B cell (primary cell): ENCODE measurements at regions not wholly inside any gene's neighbourhood (a gene's known extent, or its start where the extent isn't known, plus 50 kb on each side); places are given as distances from the start of the nearest gene placed in this dataset.

Experiments used
- ATAC-seq: fragments of 200-7000 bp; cut with Tn5 transposase; one replicate; pipeline ENCODE4 v1.10.0; 2021; ENCODE audit warnings: low read depth, mild to moderate bottlenecking, moderate number of reproducible peaks, moderate library complexity
- CTCF ChIA-PET: fragments of 350-600 bp; sonication (Branson Sonifier 250); formaldehyde crosslinking; loops from one replicate; lab custom pipeline; 2021; ENCODE audit warnings: antibody characterized with exemption, inconsistent platforms; lab: Charles Lee
- POLR2A ChIA-PET: fragments of 350-600 bp; sonication (Branson Sonifier 250); formaldehyde crosslinking; loops from one replicate; lab custom pipeline; 2021; ENCODE audit warnings: antibody characterized with exemption; lab: Charles Lee
- DNase-seq: peaks from one replicate; pipeline ENCODE4 v3.0.0; 2013
- H2AFZ ChIP-seq: 2 replicates; pipeline ENCODE4 v1.6.1; 2012; ENCODE audit warnings: mild to moderate bottlenecking, low read depth, low read length; ENCODE audit not compliant: insufficient read depth, poor library complexity, severe bottlenecking
- H3K27ac ChIP-seq, 2 donors: 1 replicate in 1 of 2; 2 replicates in 1 of 2; pipeline ENCODE4 v1.5.1; 2012 to 2013; ENCODE audit warnings: low read length in 2 of 2, mild to moderate bottlenecking in 2 of 2, moderate library complexity in 1 of 2
- H3K27me3 ChIP-seq, 4 experiments: fragments of 200-600 bp in 1 of 4; sonication (generic) in 1 of 4; replicated peaks in 1 of 4; 1 replicate in 2 of 4; 2 replicates in 2 of 4; pipeline versions ENCODE4 v1.6.1 to v1.7.0; 2013 to 2016; ENCODE audit warnings: low read length in 3 of 4, mild to moderate bottlenecking in 2 of 4, mixed read lengths in 1 of 4, moderate library complexity in 1 of 4; ENCODE audit not compliant: insufficient read depth in 4 of 4, control insufficient read depth in 3 of 4; ENCODE audit errors: control extremely low read depth in 1 of 4
- H3K36me3 ChIP-seq, 2 experiments: replicated peaks in 1 of 2; 1 replicate in 1 of 2; 2 replicates in 1 of 2; pipeline versions ENCODE4 v1.6.1 to v1.7.1; 2013; ENCODE audit warnings: low read length in 1 of 2; ENCODE audit not compliant: insufficient read depth in 2 of 2, control insufficient read depth in 1 of 2; ENCODE audit errors: control extremely low read depth in 1 of 2, extremely low read depth in 1 of 2
- H3K4me1 ChIP-seq, 2 donors: fragments of 200-600 bp in 1 of 2; sonication (generic) in 1 of 2; 1 replicate in 1 of 2; 2 replicates in 1 of 2; pipeline versions ENCODE4 v1.5.1 to v1.6.1; 2013 to 2017; ENCODE audit warnings: low read length in 2 of 2; ENCODE audit not compliant: control insufficient read depth in 2 of 2, insufficient read depth in 2 of 2
- H3K4me2 ChIP-seq: replicated peaks from 2 replicates; pipeline ENCODE3; 2012; ENCODE audit warnings: mild to moderate bottlenecking, low read depth, low read length; ENCODE audit not compliant: poor library complexity, severe bottlenecking
- H3K4me3 ChIP-seq, 5 experiments: fragments of 200-600 bp in 1 of 5; sonication (generic) in 1 of 5; 1 replicate in 3 of 5; 2 replicates in 2 of 5; pipeline versions ENCODE4 v1.5.1 to v1.7.0; 2011 to 2016; ENCODE audit warnings: low read length in 4 of 5, mild to moderate bottlenecking in 4 of 5, low read depth in 2 of 5, control low read depth in 1 of 5, moderate library complexity in 1 of 5; ENCODE audit not compliant: insufficient read depth in 1 of 5; ENCODE audit errors: control extremely low read depth in 1 of 5, extremely low read depth in 1 of 5
- H3K79me2 ChIP-seq: fragments of 200-600 bp; sonication (generic); one replicate; pipeline ENCODE4 v1.6.0; 2016; ENCODE audit warnings: low read length; ENCODE audit not compliant: control insufficient read depth, insufficient read depth
- H3K9ac ChIP-seq: fragments of 200-600 bp; sonication (generic); 2 replicates; pipeline ENCODE4 v1.6.1; 2017; ENCODE audit warnings: mild to moderate bottlenecking, low read length, moderate library complexity
- H3K9me3 ChIP-seq, 3 donors: one replicate each; pipeline versions ENCODE4 v1.6.1 to v1.7.1; 2013; ENCODE audit warnings: low read length in 2 of 3; ENCODE audit not compliant: control insufficient read depth in 2 of 3, insufficient read depth in 1 of 3; ENCODE audit errors: control extremely low read depth in 1 of 3
- H4K20me1 ChIP-seq: 2 replicates; pipeline ENCODE4 v1.6.0; 2012; ENCODE audit warnings: mild to moderate bottlenecking, low read length; ENCODE audit not compliant: insufficient read depth, control insufficient read depth, poor library complexity, severe bottlenecking
- H3K27ac Mint-ChIP-seq: one replicate; pipeline ENCODE4 v1.8.0; 2021; ENCODE audit warnings: mixed read lengths
- H3K27me3 Mint-ChIP-seq: one replicate; pipeline ENCODE4 v1.8.0; 2021; ENCODE audit warnings: mixed read lengths
- H3K4me1 Mint-ChIP-seq: one replicate; pipeline ENCODE4 v1.8.0; 2021; ENCODE audit warnings: mixed read lengths
- H3K4me3 Mint-ChIP-seq: one replicate; pipeline ENCODE4 v1.8.0; 2021; ENCODE audit warnings: mixed read lengths
- H3K9me3 Mint-ChIP-seq: one replicate; pipeline ENCODE4 v1.8.0; 2022; ENCODE audit warnings: mixed read lengths; ENCODE audit not compliant: insufficient read depth
- CTCF ChIP-seq: fragments of 200-600 bp; IDR thresholded peaks from one replicate; pipeline ENCODE4 v1.8.0; 2022; ENCODE audit warnings: antibody characterized with exemption, mild to moderate bottlenecking
- EZH2 ChIP-seq: IDR thresholded peaks from 2 replicates; pipeline ENCODE4 v1.6.1; 2012; ENCODE audit warnings: borderline replicate concordance, low read depth, mild to moderate bottlenecking, moderate library complexity, low read length; ENCODE audit not compliant: insufficient read depth, poor library complexity, severe bottlenecking
- WGBS: methylation state at CpG from one replicate; pipeline ENCODE4 v1.1.5; 2013; ENCODE audit warnings: missing lambda C conversion rate; ENCODE audit not compliant: insufficient coverage; 5-methylcytosine and 5-hydroxymethylcytosine counted together
- intact Hi-C: fragments of 100-400 bp; cut with micrococcal nuclease; formaldehyde crosslinking; loops from one replicate; pipeline ENCODE4 v1.10.0; 2022

DNA sequence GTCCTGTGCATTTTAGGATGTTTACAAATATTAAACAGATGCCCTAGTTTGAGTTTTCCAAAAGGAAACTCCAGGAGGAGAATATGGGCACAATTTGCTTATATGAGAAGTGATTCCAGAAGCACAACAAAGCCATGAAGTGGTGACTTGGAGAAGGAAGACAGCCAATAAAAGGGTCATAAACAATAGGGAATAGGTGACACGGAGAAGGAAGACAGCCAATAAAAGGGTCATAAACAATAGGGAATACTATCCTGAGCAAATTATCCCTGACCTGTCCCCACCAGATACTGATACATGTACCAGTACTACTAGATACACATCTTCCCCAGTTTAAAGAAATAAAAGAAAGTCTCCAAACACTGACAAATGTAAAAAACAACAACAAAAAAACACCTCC lies 663.6 kb downstream of the GBE1 start:
- H3K9me3 ChIP-seq, result peaks cover 0 to 3% (median 0%) of the 10 kb centered on the region in 3 donors
- no peak overlapping the region for H3K4me3 ChIP-seq
- H3K79me2 ChIP-seq, result no peaks in the 10 kb centered on the region
- no peak overlapping the region for H3K4me3 Mint-ChIP-seq
- CTCF ChIA-PET, result no interaction called here
- H3K36me3 ChIP-seq, result no peaks in the 10 kb centered on the region
- no peak overlapping the region for H3K27ac ChIP-seq
- no peak overlapping the region for H3K9ac ChIP-seq
- ATAC-seq, result no peak
- H3K27me3 Mint-ChIP-seq, result no peaks in the 10 kb centered on the region
- H2AFZ ChIP-seq, result no peak overlapping the region
- no peaks in the 10 kb centered on the region for H3K4me1 ChIP-seq
- intact Hi-C loops, result no loop called here
- DNase-seq, result no peak
- TF ChIP-seq EZH2 (no peak), CTCF (no peak)
- H3K27ac Mint-ChIP-seq, result no peak overlapping the region
- no peak overlapping the region for H3K4me2 ChIP-seq
- H3K9me3 Mint-ChIP-seq, result no peaks in the 10 kb centered on the region
- no peaks in the 10 kb centered on the region for H3K4me1 Mint-ChIP-seq
- no CpG with 5 or more reads among the region's 1 CpG for WGBS
- no peaks in the 10 kb centered on the region for H3K27me3 ChIP-seq
- POLR2A ChIA-PET, result no interaction called here
- no peaks in the 10 kb centered on the region for H4K20me1 ChIP-seq

DNA sequence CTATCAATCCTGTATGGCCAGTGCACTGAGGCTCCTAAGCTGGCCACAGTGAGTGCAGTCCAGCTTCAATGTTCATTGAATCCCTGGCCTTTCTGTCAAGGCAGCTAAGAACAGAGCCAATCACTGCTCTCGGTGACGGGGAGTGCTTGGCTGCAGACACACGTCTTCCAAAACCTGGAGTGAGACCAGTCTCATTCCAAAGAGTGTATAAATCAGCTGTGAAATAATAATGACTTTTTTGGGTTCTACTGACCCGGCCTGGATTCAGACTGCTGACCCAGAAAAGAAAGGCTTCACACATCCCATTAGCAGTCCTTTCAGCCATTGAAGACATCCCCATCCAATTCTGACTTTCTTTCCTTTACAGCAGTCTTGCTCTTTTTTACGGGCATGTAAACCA lies 665.5 kb downstream of the GBE1 start:
- no peaks in the 10 kb centered on the region for H4K20me1 ChIP-seq
- H3K4me2 ChIP-seq, result no peak overlapping the region
- H3K4me1 ChIP-seq, result no peaks in the 10 kb centered on the region
- Mint-ChIP-seq H3K27ac (no peak overlapping the region), H3K4me3 (no peak overlapping the region), H3K27me3 (no peaks in the 10 kb centered on the region), H3K9me3 (no peaks in the 10 kb centered on the region), H3K4me1 (no peaks in the 10 kb centered on the region)
- DNase-seq, result no peak
- H3K27me3 ChIP-seq, result no peaks in the 10 kb centered on the region
- TF ChIP-seq CTCF, result no peak
- no peaks in the 10 kb centered on the region for H3K79me2 ChIP-seq
- H3K27ac ChIP-seq, result no peak overlapping the region
- H3K36me3 ChIP-seq, result no peaks in the 10 kb centered on the region
- H3K9ac ChIP-seq, result no peak overlapping the region
- H3K4me3 ChIP-seq, result no peak overlapping the region
- WGBS, result 87% methylated on average over 5 of the region's 5 CpGs
- ChIA-PET POLR2A (no interaction called here), CTCF (no interaction called here)
- H3K9me3 ChIP-seq, result peaks cover 0 to 3% (median 0%) of the 10 kb centered on the region in 3 donors
- ATAC-seq, result no peak
- intact Hi-C loops, result no loop called here
- no peak overlapping the region for H2AFZ ChIP-seq
